ENCODE measurements at regions not wholly inside any gene's neighbourhood (a gene's known extent, or its start where the extent isn't known, plus 50 kb on each side); places are given as distances from the start of the nearest gene placed in this dataset.
"Not testable (repeated sequence)": the region's sequence is repeated elsewhere in the genome, so short reads cannot be mapped to it uniquely, and the experiment has no call there.

DNA sequence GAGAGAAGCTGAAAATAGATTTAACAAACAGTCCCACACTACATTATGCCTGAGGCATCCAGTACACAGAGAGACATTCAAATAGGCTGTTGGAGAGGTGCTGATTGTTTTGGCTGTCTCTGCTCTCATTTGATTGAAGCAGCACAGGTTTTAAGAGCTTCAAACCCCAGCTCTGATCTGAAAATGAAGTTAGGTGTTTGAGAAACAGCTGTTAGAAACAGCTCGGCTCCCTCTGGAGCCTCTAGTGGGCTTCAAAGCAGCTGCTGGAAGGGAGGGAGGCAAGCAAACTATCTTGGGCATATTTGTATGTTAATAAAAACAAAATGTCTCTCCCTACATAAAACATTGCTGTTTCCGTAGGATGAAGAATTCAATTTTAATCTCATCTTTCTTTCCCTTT lies 607.3 kb upstream of the GOT2 start:
- Histone ChIP-seq H3K4me3 (no peak overlapping the region), H3K36me3 (no peaks in the 10 kb centered on the region), H3K4me1 (no peaks in the 10 kb centered on the region), H3K9me3 (no peaks in the 10 kb centered on the region), H3K27ac (no peak overlapping the region), H3K27me3 (no peaks in the 10 kb centered on the region)
- DNase-seq: no peak
- TF ChIP-seq, protein P1, sequence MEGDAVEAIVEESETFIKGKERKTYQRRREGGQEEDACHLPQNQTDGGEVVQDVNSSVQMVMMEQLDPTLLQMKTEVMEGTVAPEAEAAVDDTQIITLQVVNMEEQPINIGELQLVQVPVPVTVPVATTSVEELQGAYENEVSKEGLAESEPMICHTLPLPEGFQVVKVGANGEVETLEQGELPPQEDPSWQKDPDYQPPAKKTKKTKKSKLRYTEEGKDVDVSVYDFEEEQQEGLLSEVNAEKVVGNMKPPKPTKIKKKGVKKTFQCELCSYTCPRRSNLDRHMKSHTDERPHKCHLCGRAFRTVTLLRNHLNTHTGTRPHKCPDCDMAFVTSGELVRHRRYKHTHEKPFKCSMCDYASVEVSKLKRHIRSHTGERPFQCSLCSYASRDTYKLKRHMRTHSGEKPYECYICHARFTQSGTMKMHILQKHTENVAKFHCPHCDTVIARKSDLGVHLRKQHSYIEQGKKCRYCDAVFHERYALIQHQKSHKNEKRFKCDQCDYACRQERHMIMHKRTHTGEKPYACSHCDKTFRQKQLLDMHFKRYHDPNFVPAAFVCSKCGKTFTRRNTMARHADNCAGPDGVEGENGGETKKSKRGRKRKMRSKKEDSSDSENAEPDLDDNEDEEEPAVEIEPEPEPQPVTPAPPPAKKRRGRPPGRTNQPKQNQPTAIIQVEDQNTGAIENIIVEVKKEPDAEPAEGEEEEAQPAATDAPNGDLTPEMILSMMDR (IDR thresholded peaks at IDR 0.05): no peak
- TF ChIP-seq POLR2A (IDR thresholded peaks at IDR 0.05): no peak
- intact Hi-C loops (cut with DNase I; ENCODE audit: low total_unique reads): no loop called here

DNA sequence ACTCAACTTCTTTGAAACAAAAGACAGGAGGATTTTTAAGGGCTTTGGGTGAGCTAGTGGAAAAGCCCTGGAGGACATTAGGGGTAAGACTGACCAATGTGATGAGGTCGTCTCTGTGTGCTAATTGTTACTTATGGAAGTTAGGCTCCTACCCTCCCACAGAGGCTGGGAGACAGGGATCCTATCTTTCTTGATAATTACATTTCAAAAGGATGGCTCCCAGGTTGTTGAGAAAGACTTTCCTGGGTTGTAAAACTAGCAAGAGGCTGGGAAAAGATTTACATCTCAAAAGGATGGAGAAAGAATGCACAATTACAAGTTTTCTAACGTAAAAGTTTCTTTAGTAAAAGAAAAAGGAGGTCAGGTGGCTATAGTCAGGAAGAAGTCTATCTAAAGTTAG lies 605.8 kb upstream of the GOT2 start:
- Histone ChIP-seq H3K4me1 (no peaks in the 10 kb centered on the region), H3K4me3 (no peak overlapping the region), H3K36me3 (no peaks in the 10 kb centered on the region), H3K9me3 (no peaks in the 10 kb centered on the region), H3K27me3 (no peaks in the 10 kb centered on the region), H3K27ac (no peak overlapping the region)
- intact Hi-C loops (cut with DNase I; ENCODE audit: low total_unique reads): no loop called here
- TF ChIP-seq POLR2A (IDR thresholded peaks at IDR 0.05): no peak
- TF ChIP-seq, protein P1 (IDR thresholded peaks at IDR 0.05): no peak
- no peak for DNase-seq

DNA sequence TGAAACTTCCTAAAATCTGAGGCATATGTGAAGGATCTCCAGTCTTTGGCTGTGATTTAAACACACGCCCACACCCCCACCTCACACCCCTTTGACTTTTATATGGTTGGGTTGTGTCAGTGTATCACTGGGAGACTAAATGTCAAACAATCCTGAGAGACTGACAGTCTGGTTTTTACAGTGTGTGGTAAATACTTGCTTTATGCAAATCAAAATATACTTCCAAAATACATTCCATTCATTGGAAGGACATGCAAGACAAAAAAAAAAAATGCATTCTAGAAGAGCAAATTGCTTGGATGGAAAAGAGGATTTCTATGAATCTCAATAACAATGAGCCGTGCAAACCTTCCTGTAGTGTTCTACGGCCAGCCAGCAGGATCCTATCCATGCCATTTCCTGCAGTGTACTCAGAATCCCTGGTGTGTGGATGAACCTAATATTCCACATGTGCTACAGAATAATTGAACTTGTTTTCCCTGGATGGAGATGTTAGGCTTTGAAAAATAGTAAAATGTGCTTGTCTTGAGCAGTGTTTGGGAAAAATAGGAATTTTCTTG lies 602.1 kb upstream of the GOT2 start:
- intact Hi-C loops (cut with DNase I; ENCODE audit: low total_unique reads): no loop called here
- TF ChIP-seq POLR2A (IDR thresholded peaks at IDR 0.05): no peak
- TF ChIP-seq, protein P1 (IDR thresholded peaks at IDR 0.05): no peak
- H3K27ac ChIP-seq: no peak overlapping the region

DNA sequence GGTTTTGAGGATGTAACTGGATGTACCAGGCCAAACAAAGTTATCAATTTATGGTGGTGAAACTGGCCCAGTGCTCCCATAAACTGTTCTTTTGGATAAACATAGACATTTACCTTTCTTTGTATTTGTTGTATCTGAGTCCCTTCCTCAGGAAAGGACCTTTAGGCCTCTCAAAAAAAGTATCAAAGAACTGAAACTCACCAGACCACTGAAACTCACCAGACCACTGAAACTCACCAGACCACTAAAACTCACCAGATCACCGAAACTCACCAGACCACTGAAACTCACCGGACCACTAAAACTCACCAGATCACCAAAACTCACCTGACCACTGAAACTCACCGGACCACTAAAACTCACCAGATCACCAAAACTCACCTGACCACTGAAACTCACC lies 597.6 kb upstream of the GOT2 start:
- intact Hi-C loops (cut with DNase I; ENCODE audit: low total_unique reads); H3K4me1 ChIP-seq; H3K27ac ChIP-seq; H3K27me3 ChIP-seq; H3K36me3 ChIP-seq; H3K4me3 ChIP-seq; DNase-seq; H3K9me3 ChIP-seq: not testable (repeated sequence)

More for the DNA sequence above, 602.1 kb upstream of the GOT2 start:
- Histone ChIP-seq H3K9me3 (no peaks in the 10 kb centered on the region), H3K4me1 (no peaks in the 10 kb centered on the region), H3K4me3 (no peak overlapping the region), H3K36me3 (no peaks in the 10 kb centered on the region), H3K27me3 (no peaks in the 10 kb centered on the region)
- DNase-seq: no peak

DNA sequence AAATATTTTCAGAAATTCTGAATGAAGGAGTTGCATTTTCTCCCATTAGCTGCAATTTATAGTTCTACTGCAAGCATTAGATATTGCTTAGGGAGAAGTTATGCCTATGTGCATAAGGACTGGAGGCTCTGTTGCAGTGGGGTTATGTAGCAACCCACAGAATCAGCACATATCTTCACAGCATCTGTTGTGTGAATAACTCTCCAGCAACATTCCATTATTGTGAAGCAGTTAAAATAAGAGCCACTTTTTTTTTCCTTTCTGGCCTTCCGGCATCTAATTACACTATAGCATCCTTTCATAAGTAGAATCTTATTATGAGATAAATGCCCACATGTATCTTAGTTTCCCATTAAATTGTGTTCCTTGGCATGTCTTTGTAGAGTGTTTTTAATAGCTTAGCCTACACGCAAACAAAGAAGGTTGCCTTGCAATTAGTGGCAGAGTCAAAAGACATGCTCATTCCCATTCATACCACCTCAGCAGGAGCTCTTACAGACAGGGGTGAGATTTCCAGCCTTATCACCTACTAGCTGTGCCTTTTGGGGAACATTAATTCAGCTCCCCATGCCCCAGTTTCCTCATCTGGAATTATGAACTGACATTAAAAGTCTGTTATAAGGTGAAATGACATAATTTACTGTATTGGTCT lies 596.0 kb upstream of the GOT2 start:
- intact Hi-C loops (cut with DNase I; ENCODE audit: low total_unique reads): no loop called here
- TF ChIP-seq, protein P1 (IDR thresholded peaks at IDR 0.05): no peak
- no peak for TF ChIP-seq POLR2A (IDR thresholded peaks at IDR 0.05)
- Histone ChIP-seq H3K4me3 (no peak overlapping the region), H3K4me1 (no peaks in the 10 kb centered on the region), H3K27me3 (no peaks in the 10 kb centered on the region), H3K36me3 (no peaks in the 10 kb centered on the region), H3K27ac (no peak overlapping the region), H3K9me3 (no peaks in the 10 kb centered on the region)
- no peak for DNase-seq

Data from uterus (tissue), 3 donors.